SU-DHL-6 (cell line): ENCODE measurements at regions not wholly inside any gene's neighbourhood (a gene's known extent, or its start where the extent isn't known, plus 50 kb on each side); places are given as distances from the start of the nearest gene placed in this dataset.

Experiments used
- H2AFZ ChIP-seq: fragments of 200-600 bp; sonication (generic); 2 replicates; pipeline ENCODE4 v1.6.1; 2014; ENCODE audit warnings: low read depth, mild to moderate bottlenecking, moderate library complexity, mixed read lengths, antibody characterized with exemption, low read length; ENCODE audit not compliant: severe bottlenecking
- H3F3A ChIP-seq: fragments of 200-600 bp; shearing (Covaris generic); 2 replicates; pipeline ENCODE4 v1.6.0; 2016; ENCODE audit warnings: antibody characterized with exemption, mild to moderate bottlenecking; ENCODE audit not compliant: insufficient read depth
- H3K27ac ChIP-seq: fragments of 200-600 bp; sonication (generic); 2 replicates; pipeline ENCODE4 v1.5.1; 2016; ENCODE audit warnings: low read depth, mild to moderate bottlenecking, low read length, moderate library complexity, mixed read lengths
- H3K27me3 ChIP-seq: fragments of 200-600 bp; sonication (generic), shearing (Covaris generic); 2 replicates; pipeline ENCODE4 v1.6.0; 2014; ENCODE audit warnings: mild to moderate bottlenecking, low read length
- H3K36me3 ChIP-seq: fragments of 200-600 bp; sonication (generic); 2 replicates; pipeline ENCODE4 v1.6.1; 2014; ENCODE audit warnings: mild to moderate bottlenecking, low read length, mixed read lengths
- H3K4me2 ChIP-seq: fragments of 300-600, 200-600 bp; shearing (Covaris generic), sonication (generic); 2 replicates; pipeline ENCODE4 v1.6.0; 2014; ENCODE audit warnings: low read length, low read depth, mild to moderate bottlenecking; ENCODE audit not compliant: poor library complexity, severe bottlenecking
- H3K4me3 ChIP-seq: fragments of 200-600 bp; sonication (generic); 2 replicates; pipeline ENCODE4 v1.5.1; 2014; ENCODE audit warnings: antibody characterized with exemption, low read length, mild to moderate bottlenecking, mixed read lengths; ENCODE audit not compliant: insufficient read depth, poor library complexity, severe bottlenecking
- H3K79me2 ChIP-seq: fragments of 200-600 bp; sonication (generic); 2 replicates; pipeline ENCODE4 v1.6.1; 2014; ENCODE audit warnings: mild to moderate bottlenecking, low read length, moderate library complexity; ENCODE audit not compliant: insufficient read depth
- H3K9ac ChIP-seq: fragments of 200-600 bp; sonication (generic); 2 replicates; pipeline ENCODE4 v1.7.0; 2014; ENCODE audit warnings: mild to moderate bottlenecking, low read length
- H3K9me2 ChIP-seq: fragments of 200-600 bp; sonication (generic); replicated peaks from 2 replicates; pipeline ENCODE4 v1.6.1; 2014; ENCODE audit warnings: low read length; ENCODE audit not compliant: insufficient read depth
- H3K9me3 ChIP-seq: fragments of 200-600 bp; sonication (generic); 2 replicates; pipeline ENCODE4 v1.6.1; 2014; ENCODE audit warnings: low read length, mixed read lengths; ENCODE audit not compliant: insufficient read depth
- H4K20me1 ChIP-seq: fragments of 200-600 bp; sonication (generic); 2 replicates; pipeline ENCODE4 v1.6.1; 2014; ENCODE audit warnings: low read depth, mild to moderate bottlenecking, antibody characterized with exemption, low read length, moderate library complexity, mixed read lengths
- CTCF ChIP-seq: fragments of 200-600 bp; sonication (generic); IDR thresholded peaks from one replicate; pipeline ENCODE4 v1.5.1; 2017; ENCODE audit warnings: antibody characterized with exemption, mild to moderate bottlenecking, low read length, moderate library complexity; ENCODE audit not compliant: insufficient read depth, poor library complexity, severe bottlenecking
- EZH2phosphoT487 ChIP-seq: fragments of 200-600 bp; sonication (generic), shearing (Covaris generic); conservative IDR thresholded peaks from 2 replicates; pipeline ENCODE4 v1.6.1; 2018; ENCODE audit warnings: mild to moderate bottlenecking, antibody characterized with exemption, low read length, moderate library complexity, mixed read lengths

GRCh38 chr16:82358606-82359221 is 188.7 kb upstream of the MPHOSPH6 start:
- no peak overlapping the region for H3K4me3 ChIP-seq
- H3K4me2 ChIP-seq: no peak overlapping the region
- H3K9ac ChIP-seq: no peak overlapping the region
- no peaks in the 10 kb centered on the region for H3K79me2 ChIP-seq
- TF ChIP-seq CTCF: no peak
- TF ChIP-seq EZH2phosphoT487: no peak
- H3F3A ChIP-seq: no peaks in the 10 kb centered on the region
- no peaks in the 10 kb centered on the region for H3K36me3 ChIP-seq
- H4K20me1 ChIP-seq: no peaks in the 10 kb centered on the region
- no peak overlapping the region for H3K27ac ChIP-seq
- H3K9me3 ChIP-seq: no peaks in the 10 kb centered on the region
- no peaks in the 10 kb centered on the region for H3K27me3 ChIP-seq
- H3K9me2 ChIP-seq: no peaks in the 10 kb centered on the region
- H2AFZ ChIP-seq: no peak overlapping the region

- Histone ChIP-seq H3K79me2 (no peaks in the 10 kb centered on the region), H3K4me3 (no peak overlapping the region), H3F3A (no peaks in the 10 kb centered on the region), H4K20me1 (no peaks in the 10 kb centered on the region), H3K9ac (no peak overlapping the region), H3K27ac (no peak overlapping the region), H3K9me2 (no peaks in the 10 kb centered on the region), H3K27me3 (no peaks in the 10 kb centered on the region), H3K4me2 (no peak overlapping the region), H2AFZ (no peak overlapping the region), H3K36me3 (no peaks in the 10 kb centered on the region), H3K9me3 (no peaks in the 10 kb centered on the region)
- no peak for TF ChIP-seq EZH2phosphoT487
- TF ChIP-seq CTCF: no peak
Measured at GRCh38 chr16:82358161-82358560, 188.1 kb upstream of the MPHOSPH6 start.

DNA sequence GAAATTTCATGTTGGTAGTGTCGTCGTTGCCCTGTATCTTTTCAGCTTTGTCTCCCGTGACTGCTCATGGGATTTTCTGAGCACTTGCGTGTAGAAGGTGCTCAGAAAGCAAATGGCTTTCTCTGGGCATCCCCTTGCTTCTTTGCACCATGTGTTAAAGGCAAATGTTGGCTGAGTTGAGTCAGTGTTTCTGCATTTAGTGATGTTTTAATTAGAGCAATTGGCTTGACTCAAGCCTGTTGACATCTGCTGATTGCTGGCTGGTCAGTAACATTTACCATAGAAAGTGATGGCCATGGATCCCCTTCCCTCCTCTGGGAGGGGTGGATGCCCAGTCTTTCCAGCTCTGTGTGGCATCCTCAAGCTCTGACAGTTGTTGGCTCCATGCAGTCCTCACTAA is 187.2 kb upstream of the MPHOSPH6 start:
- no peaks in the 10 kb centered on the region for H3K36me3 ChIP-seq
- no peaks in the 10 kb centered on the region for H3K27me3 ChIP-seq
- no peak overlapping the region for H2AFZ ChIP-seq
- no peaks in the 10 kb centered on the region for H3K9me2 ChIP-seq
- H3K27ac ChIP-seq: no peak overlapping the region
- TF ChIP-seq CTCF (no peak), EZH2phosphoT487 (no peak)
- no peaks in the 10 kb centered on the region for H4K20me1 ChIP-seq
- H3K9me3 ChIP-seq: no peaks in the 10 kb centered on the region
- H3K4me2 ChIP-seq: no peak overlapping the region
- no peak overlapping the region for H3K4me3 ChIP-seq
- no peaks in the 10 kb centered on the region for H3F3A ChIP-seq
- H3K9ac ChIP-seq: no peak overlapping the region
- H3K79me2 ChIP-seq: no peaks in the 10 kb centered on the region
